ENCODE measurements at regions not wholly inside any gene's neighbourhood (a gene's known extent, or its start where the extent isn't known, plus 50 kb on each side); places are given as distances from the start of the nearest gene placed in this dataset.

DNA sequence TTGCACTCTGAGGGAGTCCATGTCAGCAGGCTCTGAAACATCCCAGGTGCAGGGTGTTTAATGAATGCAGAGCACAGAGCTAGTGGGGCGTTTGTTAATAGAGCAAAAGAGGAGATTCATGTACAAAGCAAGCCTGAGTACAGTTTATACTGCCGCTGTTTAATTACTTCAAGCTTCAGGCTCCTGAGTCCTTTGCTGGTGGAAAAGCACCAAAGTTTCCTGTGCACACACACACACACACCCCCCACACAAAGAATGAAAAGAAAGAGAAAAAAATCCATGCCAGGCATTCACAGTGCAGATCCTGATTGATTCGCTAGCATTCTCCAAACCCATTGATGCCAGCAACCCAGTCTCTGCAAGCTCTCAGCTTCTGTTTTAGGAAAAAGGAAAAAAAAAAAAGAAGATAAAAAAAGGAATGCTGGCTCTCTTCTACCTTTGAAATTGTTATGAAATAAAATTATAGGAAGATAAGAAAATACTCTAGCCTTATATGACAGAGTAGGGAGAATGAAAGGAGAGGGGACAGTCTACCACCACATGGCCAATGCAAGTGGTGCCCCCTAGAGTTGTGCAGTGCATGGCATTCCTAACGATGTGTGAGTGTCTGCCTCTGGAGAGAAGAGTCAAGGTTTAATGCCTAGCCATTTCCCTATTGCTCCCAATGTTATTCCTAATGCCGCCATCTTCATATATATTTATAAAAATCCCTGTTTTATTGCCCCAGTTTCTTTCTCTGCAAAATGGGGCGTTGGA is 216.5 kb downstream of the TMEM114 start:
- no peaks in the 10 kb centered on the region for H3K27me3 Mint-ChIP-seq
- H3K4me3 Mint-ChIP-seq, result no peak overlapping the region
- H3K9me3 Mint-ChIP-seq, result peaks cover 0 to 17% of the 10 kb centered on the region in 2 donors
- H3K4me1 Mint-ChIP-seq, result no peaks in the 10 kb centered on the region
- ATAC-seq (no peak), DNase-seq (no peak)
- H3K27ac Mint-ChIP-seq, result no peak overlapping the region

- Mint-ChIP-seq H3K27me3 (no peaks in the 10 kb centered on the region), H3K4me3 (no peak overlapping the region), H3K9me3 (peaks cover 0 to 3% of the 10 kb centered on the region in 2 donors), H3K27ac (no peak overlapping the region), H3K4me1 (no peaks in the 10 kb centered on the region)
- no peak for DNase-seq
- ATAC-seq, result no peak
Observed at GRCh38 chr16:8372141-8372540, 218.2 kb downstream of the TMEM114 start.

DNA sequence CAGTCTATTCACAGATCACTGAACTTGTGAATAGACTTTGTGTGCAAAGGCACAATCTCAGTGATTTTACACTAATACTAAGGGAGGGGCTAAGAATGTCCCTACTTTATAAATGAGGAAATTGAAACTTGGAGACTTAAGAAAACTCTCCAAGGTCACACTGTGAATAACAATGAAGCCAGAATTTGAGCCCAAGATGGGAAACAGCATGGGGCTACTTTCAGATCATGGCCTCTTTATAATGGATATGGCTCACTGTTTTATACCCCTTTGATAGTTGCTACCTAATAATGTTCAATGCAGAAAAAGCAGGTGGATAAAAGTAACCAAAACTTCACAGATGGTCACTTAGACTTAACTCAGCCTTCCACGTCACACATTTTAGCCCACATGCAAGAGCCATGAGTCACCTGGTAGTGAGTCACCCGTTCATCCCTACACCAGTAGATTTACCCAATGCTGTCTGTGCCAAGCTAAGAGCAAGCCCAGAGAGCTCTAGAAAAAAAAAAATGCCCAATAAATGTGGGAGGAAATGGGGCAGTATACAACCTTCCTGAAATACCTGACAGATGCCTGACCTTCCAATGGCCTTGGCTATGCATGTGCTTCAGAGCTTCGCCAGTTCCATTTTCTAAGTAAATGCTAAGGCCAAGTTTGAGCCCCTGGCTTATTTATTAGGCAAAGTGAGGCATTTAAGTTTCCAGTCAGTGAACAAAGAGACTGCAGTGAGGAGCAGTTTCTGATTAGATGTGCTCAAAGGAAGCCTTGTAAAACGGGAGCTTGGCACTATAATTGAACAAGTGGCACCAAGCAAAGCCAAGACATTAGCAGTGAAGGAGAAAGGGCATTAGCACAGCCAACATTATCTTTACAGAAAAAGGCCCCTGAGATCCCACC is 219.7 kb downstream of the TMEM114 start:
- no peaks in the 10 kb centered on the region for H3K27me3 Mint-ChIP-seq
- ATAC-seq (no peak), DNase-seq (no peak)
- no peak overlapping the region for H3K27ac Mint-ChIP-seq
- H3K4me1 Mint-ChIP-seq, result no peaks in the 10 kb centered on the region
- no peaks in the 10 kb centered on the region for H3K9me3 Mint-ChIP-seq
- no peak overlapping the region for H3K4me3 Mint-ChIP-seq

- no peak for DNase-seq
- H3K9me3 Mint-ChIP-seq, result no peaks in the 10 kb centered on the region
- H3K4me1 Mint-ChIP-seq, result no peaks in the 10 kb centered on the region
- no peak overlapping the region for H3K4me3 Mint-ChIP-seq
- ATAC-seq, result no peak
- H3K27ac Mint-ChIP-seq, result no peak overlapping the region
- no peaks in the 10 kb centered on the region for H3K27me3 Mint-ChIP-seq
Observed at GRCh38 chr16:8358937-8359336, 231.4 kb downstream of the TMEM114 start.

GRCh38 chr16:8355675-8356074 is 234.6 kb downstream of the TMEM114 start:
- DNase-seq (no peak), ATAC-seq (no peak)
- H3K27me3 Mint-ChIP-seq, result no peaks in the 10 kb centered on the region
- no peak overlapping the region for H3K4me3 Mint-ChIP-seq
- H3K4me1 Mint-ChIP-seq, result no peaks in the 10 kb centered on the region
- no peak overlapping the region for H3K27ac Mint-ChIP-seq
- H3K9me3 Mint-ChIP-seq, result no peaks in the 10 kb centered on the region

- Mint-ChIP-seq H3K27ac (no peak overlapping the region), H3K27me3 (no peaks in the 10 kb centered on the region), H3K4me1 (no peaks in the 10 kb centered on the region), H3K4me3 (no peak overlapping the region), H3K9me3 (peaks cover 0 to 5% of the 10 kb centered on the region in 2 donors)
- ATAC-seq (no peak), DNase-seq (no peak)
Observed at GRCh38 chr16:8346294-8346693, 244.0 kb downstream of the TMEM114 start.

- Mint-ChIP-seq H3K27ac (no peak overlapping the region), H3K27me3 (no peaks in the 10 kb centered on the region), H3K4me1 (no peaks in the 10 kb centered on the region), H3K9me3 (peaks cover 11% of the 10 kb centered on the region in 2 donors), H3K4me3 (no peak overlapping the region)
- DNase-seq (no peak), ATAC-seq (no peak)
Observed at GRCh38 chr16:8342276-8342675, 248.0 kb downstream of the TMEM114 start.

DNA sequence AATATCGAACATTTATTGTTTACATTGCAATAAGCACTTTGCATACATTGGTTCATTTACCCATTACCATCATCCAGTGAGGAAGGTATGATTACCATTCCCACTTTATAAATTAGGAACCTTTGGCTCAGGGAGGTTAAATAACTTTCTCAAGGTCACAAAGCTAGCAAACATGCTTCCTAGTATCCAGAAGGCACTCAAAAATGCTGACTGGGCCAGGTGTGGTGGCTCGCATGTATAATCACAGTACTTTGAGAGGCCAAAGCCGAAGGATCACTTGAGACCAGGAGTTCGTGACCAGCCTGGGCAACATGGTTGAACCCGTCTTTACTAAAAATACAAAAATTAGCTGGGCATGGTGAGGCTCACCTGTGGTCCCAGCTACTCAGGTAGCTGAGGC is 259.6 kb downstream of the TMEM114 start:
- Mint-ChIP-seq H3K27me3 (no peaks in the 10 kb centered on the region), H3K4me3 (no peak overlapping the region), H3K4me1 (no peaks in the 10 kb centered on the region), H3K9me3 (peaks cover 10 to 22% of the 10 kb centered on the region in 2 donors), H3K27ac (no peak overlapping the region)
- no peak for ATAC-seq
- no peak for DNase-seq

GRCh38 chr16:8326232-8326631 is 264.1 kb downstream of the TMEM114 start:
- Mint-ChIP-seq H3K27me3 (no peaks in the 10 kb centered on the region), H3K27ac (no peak overlapping the region), H3K9me3 (peaks cover 0 to 12% of the 10 kb centered on the region in 2 donors), H3K4me1 (no peaks in the 10 kb centered on the region), H3K4me3 (no peak overlapping the region)
- ATAC-seq, result no peak
- DNase-seq, result no peak

DNA sequence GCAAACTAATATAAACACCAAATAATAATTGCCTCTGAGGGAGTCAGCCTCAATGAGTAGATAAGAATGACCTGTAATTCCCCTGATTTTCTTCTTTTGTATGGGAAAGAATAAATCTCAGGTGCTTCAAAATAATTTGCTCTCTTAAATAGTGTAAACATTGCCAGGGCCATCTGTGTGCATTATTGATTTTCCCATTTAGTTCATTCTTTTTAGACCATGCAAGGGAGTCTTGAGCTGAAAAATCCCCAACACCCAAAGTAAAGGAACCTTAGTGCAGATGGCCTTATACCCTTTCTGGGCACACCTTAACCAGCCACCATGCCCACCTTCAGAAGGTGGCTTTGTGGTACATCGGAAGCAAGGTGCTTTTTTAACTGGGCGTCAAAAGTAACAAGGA is 267.2 kb downstream of the TMEM114 start:
- Mint-ChIP-seq H3K4me3 (no peak overlapping the region), H3K4me1 (no peaks in the 10 kb centered on the region), H3K9me3 (peaks cover 5 to 20% of the 10 kb centered on the region in 2 donors), H3K27me3 (no peaks in the 10 kb centered on the region), H3K27ac (no peak overlapping the region)
- no peak for DNase-seq
- ATAC-seq, result no peak

DNA sequence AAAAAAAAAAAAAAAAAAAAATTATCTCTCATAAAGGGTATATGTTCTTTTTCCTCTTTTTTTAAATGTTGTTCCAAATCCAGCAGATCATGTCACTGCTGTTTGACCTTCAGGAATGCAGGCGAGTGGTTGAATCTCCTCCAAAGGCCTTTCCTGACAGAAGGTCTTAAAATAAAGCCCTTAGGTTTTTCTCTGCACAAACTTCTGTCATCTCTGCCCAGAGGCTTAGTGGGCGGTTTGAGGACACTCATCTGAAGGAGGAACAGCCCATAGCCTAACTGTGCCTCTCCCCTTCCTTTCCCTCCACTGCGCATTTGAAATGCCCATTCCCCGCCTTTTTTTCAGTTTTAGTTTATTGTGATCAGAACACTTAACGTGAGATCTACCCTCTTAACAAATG is 270.2 kb downstream of the TMEM114 start:
- Mint-ChIP-seq H3K27me3 (no peaks in the 10 kb centered on the region), H3K4me1 (no peaks in the 10 kb centered on the region), H3K4me3 (no peak overlapping the region), H3K27ac (no peak overlapping the region), H3K9me3 (peaks cover 5 to 16% of the 10 kb centered on the region in 2 donors)
- ATAC-seq (no peak), DNase-seq (no peak)

DNA sequence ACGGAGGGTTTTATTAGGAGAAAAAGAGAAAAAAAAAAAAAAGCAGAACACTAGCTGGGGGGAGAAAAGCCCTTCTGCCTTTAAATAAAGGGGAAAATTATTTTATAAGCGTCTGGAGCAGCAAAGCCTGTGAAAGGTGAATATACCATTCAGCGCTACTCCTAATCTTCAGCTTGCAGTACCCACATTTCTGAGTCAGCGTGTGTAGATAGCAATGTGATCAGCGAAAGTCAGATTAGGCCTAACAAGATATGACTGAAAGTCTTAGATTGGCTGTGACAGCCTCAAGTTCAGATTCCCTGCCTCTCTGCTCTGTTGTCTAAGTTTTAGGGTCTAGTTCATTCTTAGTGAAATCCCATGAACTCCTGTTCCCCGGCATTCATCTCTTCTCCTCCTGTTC is 279.5 kb downstream of the TMEM114 start:
- DNase-seq, result no peak
- Mint-ChIP-seq H3K4me1 (no peaks in the 10 kb centered on the region), H3K9me3 (peaks cover 5 to 7% of the 10 kb centered on the region in 2 donors), H3K4me3 (no peak overlapping the region), H3K27me3 (no peaks in the 10 kb centered on the region), H3K27ac (no peak overlapping the region)
- no peak for ATAC-seq

GRCh38 chr16:8310323-8310722 is 280.0 kb downstream of the TMEM114 start:
- Mint-ChIP-seq H3K27me3 (no peaks in the 10 kb centered on the region), H3K27ac (no peak overlapping the region), H3K9me3 (peaks cover 5 to 7% of the 10 kb centered on the region in 2 donors), H3K4me3 (no peak overlapping the region), H3K4me1 (no peaks in the 10 kb centered on the region)
- no peak for DNase-seq
- ATAC-seq, result no peak

DNA sequence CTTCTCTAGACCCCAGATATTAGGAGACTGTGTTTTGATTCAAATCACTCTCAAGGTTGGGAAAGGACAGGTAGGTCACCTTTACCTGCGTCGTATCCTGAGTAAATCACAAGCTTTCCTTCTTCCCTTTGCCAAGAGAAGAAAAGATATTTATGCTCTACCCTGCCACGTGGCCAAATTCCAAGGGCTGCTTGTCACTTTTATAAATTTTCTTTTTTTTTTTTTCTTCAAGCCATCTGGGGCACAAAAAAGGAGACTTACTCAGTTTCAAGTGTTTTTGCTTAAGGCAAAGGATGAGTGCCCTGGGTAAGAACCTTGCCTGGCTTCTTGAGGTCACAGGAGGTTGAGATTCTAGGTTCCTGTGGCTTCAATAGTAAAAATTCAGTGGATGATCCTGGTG is 285.1 kb downstream of the TMEM114 start:
- Mint-ChIP-seq H3K4me3 (no peak overlapping the region), H3K4me1 (no peaks in the 10 kb centered on the region), H3K27ac (no peak overlapping the region), H3K27me3 (no peaks in the 10 kb centered on the region), H3K9me3 (peaks cover 7 to 9% of the 10 kb centered on the region in 2 donors)
- ATAC-seq (no peak), DNase-seq (no peak)

GRCh38 chr16:8299635-8300034 is 290.7 kb downstream of the TMEM114 start:
- no peaks in the 10 kb centered on the region for H3K27me3 Mint-ChIP-seq
- peaks cover 16 to 24% of the 10 kb centered on the region in 2 donors for H3K9me3 Mint-ChIP-seq
- no peak for DNase-seq
- no peak for ATAC-seq
- H3K4me1 Mint-ChIP-seq, result no peaks in the 10 kb centered on the region
- H3K27ac Mint-ChIP-seq, result no peak overlapping the region
- H3K4me3 Mint-ChIP-seq, result no peak overlapping the region

GRCh38 chr16:8295513-8296237 is 294.6 kb downstream of the TMEM114 start:
- no peak overlapping the region for H3K4me3 Mint-ChIP-seq
- no peaks in the 10 kb centered on the region for H3K27me3 Mint-ChIP-seq
- peaks cover 12 to 24% of the 10 kb centered on the region in 2 donors for H3K9me3 Mint-ChIP-seq
- H3K27ac Mint-ChIP-seq, result no peak overlapping the region
- no peaks in the 10 kb centered on the region for H3K4me1 Mint-ChIP-seq
- DNase-seq (no peak), ATAC-seq (no peak)

Measured in stimulated activated naive CD8-positive, alpha-beta T cell treated with anti-CD3 and anti-CD28 coated beads, Interleukin-15, amount 100 ng/mL, for 72 hours (primary cell).